ENCODE measurements at regions not wholly inside any gene's neighbourhood (a gene's known extent, or its start where the extent isn't known, plus 50 kb on each side); places are given as distances from the start of the nearest gene placed in this dataset.

DNA sequence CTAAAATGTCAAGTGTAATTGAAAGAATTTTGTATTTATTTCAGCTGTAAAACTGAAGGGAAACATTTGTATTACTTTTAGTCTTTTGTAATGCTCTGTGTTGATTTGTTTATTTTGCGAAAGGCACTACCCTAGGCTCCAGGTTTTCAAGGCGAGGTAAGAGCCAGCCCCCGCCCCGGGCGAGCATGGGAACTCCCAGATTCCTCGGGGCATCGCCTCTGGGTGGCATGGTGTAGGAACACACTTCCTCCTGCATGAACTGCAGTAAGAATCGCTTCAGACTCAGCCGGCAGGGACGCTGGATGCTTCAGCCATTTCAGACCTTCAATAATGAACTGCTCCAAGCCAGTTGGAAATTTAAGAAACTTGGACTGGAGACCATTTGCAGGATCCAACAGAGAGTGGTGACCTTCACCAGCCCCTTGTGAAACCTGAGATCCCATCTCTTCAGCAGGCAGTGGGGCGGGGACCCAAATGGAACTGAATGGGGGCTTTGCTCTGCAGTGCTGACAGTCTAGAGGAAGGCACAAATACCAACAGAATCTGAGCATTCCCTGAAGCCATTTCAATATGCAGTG, 544.3 kb upstream of the MGMT start:
- H3K9me3 ChIP-seq (replicated peaks; ENCODE audit: control insufficient read depth, insufficient read depth, low read length), result no peaks in the 10 kb centered on the region
- ChIA-PET CTCF (no interaction called here), POLR2A (no interaction called here)
- no peaks in the 10 kb centered on the region for H4K20me1 ChIP-seq (replicated peaks; ENCODE audit: control insufficient read depth, extremely low read depth, insufficient read depth, low read length)
- TF ChIP-seq EZH2 (IDR thresholded peaks at IDR 0.05; ENCODE audit: borderline replicate concordance, low read depth, low read length, severe bottlenecking) (no peak), JUN (IDR thresholded peaks at IDR 0.05; ENCODE audit: borderline replicate concordance, insufficient read depth, insufficient read length, low read depth) (no peak), MYC (IDR thresholded peaks at IDR 0.05; ENCODE audit: low read depth, low read length) (no peak), FOS (IDR thresholded peaks at IDR 0.05; ENCODE audit: borderline replicate concordance, insufficient read depth, low read length) (no peak), GATA2 (IDR thresholded peaks at IDR 0.05; ENCODE audit: insufficient read depth, insufficient read length, low read depth, low read length) (no peak), POLR2AphosphoS5 (IDR thresholded peaks at IDR 0.05; ENCODE audit: insufficient read depth, low read depth, low read length) (no peak), POLR2A (IDR thresholded peaks at IDR 0.05; ENCODE audit: low read depth, low read length) (no peak), CTCF (IDR thresholded peaks at IDR 0.05; ENCODE audit: extremely low read depth in 1 of 2, insufficient read depth in 1 of 2, low read depth in 1 of 2, low read length in 2 of 2) (no peak)
- TF ChIP-seq, protein P1, sequence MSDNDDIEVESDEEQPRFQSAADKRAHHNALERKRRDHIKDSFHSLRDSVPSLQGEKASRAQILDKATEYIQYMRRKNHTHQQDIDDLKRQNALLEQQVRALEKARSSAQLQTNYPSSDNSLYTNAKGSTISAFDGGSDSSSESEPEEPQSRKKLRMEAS (IDR thresholded peaks at IDR 0.05; ENCODE audit: insufficient read depth, insufficient read length), result no peak
- H3K4me1 ChIP-seq (ENCODE audit: control insufficient read depth, extremely low read depth, insufficient read depth, low read length), result no peaks in the 10 kb centered on the region
- no peaks in the 10 kb centered on the region for H3K27me3 ChIP-seq (ENCODE audit: control insufficient read depth in 2 of 2, insufficient read depth in 2 of 2, low read length in 2 of 2)
- H3K36me3 ChIP-seq (ENCODE audit: control insufficient read depth in 2 of 2, extremely low read depth in 1 of 2, insufficient read depth in 2 of 2, low read length in 2 of 2), result no peaks in the 10 kb centered on the region
- DNase-seq (ENCODE audit: low read depth, low spot score), result no peak
- H3K9me1 ChIP-seq (replicated peaks; ENCODE audit: control insufficient read depth, extremely low read depth, insufficient read depth, low read length), result no peaks in the 10 kb centered on the region
- no peak overlapping the region for H3K27ac ChIP-seq (ENCODE audit: insufficient read depth, low read depth, low read length)
- no peak overlapping the region for H3K4me2 ChIP-seq (ENCODE audit: insufficient read depth, low read length)
- no TSS peak for BruUV-seq (replicated peaks)
- no peak for FAIRE-seq
- H2AFZ ChIP-seq (ENCODE audit: low read depth, low read length), result no peak overlapping the region
- no peak overlapping the region for H3K4me3 ChIP-seq (replicated peaks in 1 of 3; ENCODE audit: insufficient read depth in 1 of 3, low read depth in 1 of 3, low read length in 3 of 3)
- intact Hi-C loops (cut with micrococcal nuclease), result no loop called here
- dilution Hi-C loops (cut with MboI; ENCODE audit: extremely low pct_ligation_motif_present, low sequenced_read_pairs), result no loop called here
- H3K79me2 ChIP-seq (ENCODE audit: control insufficient read depth, insufficient read depth, low read length), result no peaks in the 10 kb centered on the region
- H3K9ac ChIP-seq (replicated peaks; ENCODE audit: extremely low read depth, insufficient read depth, low read length), result no peak overlapping the region
